HG03280 (cell line): ENCODE measurements at regions not wholly inside any gene's neighbourhood (a gene's known extent, or its start where the extent isn't known, plus 50 kb on each side); places are given as distances from the start of the nearest gene placed in this dataset.
A peak's percentile ranks its signal among the peaks of the same experiment; 100 is the strongest.

ENCODE experiments used
- ATAC-seq: cut with Tn5 transposase; IDR thresholded peaks from one replicate; pipeline ENCODE4 v1.9.1; 2021; ENCODE audit warnings: mild to moderate bottlenecking, moderate library complexity; ENCODE audit not compliant: unreplicated experiment

DNA sequence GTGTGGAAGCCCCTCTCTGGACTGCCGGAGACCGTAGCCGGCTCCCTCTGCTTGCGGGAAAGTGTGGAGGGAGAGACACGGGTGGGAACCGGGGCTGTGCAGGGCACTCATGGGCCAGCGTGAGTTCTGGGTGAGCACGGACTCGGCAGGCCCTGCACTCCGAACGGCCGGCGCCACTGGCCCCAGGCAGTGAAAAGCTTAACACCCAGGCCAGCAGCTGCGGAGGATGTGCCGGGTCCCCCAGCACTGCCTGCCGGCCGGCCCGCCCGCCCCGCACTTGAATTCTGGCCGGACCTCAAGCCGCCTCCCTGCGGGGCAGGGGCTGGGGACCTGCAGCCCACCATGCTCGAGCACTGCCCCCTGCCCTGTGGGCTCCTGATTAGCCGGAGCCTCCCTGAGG, 147.0 kb downstream of the FGF9 start:
- no peak for ATAC-seq

DNA sequence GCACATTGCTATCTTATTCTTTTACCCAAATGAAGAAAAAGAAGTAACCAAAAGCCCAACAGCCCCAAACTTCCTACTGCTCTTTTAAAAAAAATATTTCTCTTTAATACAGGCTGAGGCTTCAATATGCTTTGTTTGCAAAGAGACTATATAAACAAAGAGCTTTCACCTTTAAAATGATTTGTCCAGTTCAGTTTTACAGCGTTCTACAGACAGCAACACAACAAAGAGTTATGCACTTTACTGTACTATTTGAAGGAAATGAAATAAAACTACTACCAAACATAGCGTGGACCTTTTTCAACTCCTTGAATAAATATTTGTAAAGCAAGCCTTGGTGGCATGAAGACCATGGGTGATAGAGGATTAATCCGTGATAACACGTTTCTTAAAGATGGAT, 151.2 kb downstream of the FGF9 start:
- ATAC-seq, result no peak

DNA sequence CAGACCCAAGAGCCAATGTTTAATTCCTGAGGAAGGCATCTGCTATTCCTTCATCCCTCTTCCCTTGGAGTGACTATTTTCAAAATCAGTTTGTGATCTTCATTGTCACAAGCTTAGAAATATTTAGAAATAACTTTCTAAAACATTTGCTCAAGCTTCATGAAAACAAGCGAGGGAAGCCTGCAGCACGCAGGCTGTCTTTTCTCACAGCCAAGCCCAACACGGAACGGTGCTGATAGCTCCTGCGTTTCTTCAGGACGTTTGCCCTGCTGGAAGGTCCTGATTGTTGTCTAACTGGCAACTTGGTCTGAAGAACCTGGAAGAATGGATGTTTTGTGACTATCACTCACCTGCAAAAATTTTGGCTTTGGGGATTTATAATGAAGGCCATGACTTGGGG, 152.5 kb downstream of the FGF9 start:
- no peak for ATAC-seq

DNA sequence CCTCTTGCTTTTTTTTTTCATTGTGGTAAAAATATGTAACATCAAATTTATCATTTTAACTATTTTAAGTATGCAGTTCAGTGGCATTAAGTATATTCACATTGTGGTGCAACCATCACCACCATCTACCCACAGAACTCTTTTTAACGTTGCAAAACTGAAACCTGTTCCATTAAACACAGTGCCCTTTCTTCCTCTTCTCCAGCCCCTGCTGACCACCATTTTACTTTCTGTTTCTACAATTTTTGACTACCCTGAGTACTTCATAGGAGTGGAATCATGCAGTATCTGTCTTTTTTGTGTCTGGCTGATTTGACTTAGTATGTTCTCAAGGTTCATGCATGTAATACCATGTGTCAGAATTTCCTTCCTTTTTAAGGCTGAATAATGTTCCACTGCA, 153.1 kb downstream of the FGF9 start:
- no peak for ATAC-seq

DNA sequence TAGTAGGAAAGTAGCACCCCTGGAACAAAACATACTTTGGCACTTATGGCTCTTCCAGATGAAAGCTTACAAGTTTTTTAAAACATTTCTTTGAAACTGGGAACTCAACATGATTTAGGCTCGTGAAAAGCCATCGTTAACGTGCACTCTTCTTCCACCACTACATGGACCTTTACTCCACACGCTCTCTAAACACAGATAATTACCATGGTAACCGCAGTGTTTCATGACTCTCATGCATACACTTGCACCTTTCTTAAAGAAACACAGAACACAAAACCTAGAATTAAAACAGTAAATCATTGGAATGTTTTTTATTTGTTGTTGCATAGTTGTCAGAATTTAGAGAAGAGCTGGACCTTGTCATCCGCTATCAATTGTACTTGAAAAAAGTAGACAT, 154.3 kb downstream of the FGF9 start:
- ATAC-seq, result no peak

DNA sequence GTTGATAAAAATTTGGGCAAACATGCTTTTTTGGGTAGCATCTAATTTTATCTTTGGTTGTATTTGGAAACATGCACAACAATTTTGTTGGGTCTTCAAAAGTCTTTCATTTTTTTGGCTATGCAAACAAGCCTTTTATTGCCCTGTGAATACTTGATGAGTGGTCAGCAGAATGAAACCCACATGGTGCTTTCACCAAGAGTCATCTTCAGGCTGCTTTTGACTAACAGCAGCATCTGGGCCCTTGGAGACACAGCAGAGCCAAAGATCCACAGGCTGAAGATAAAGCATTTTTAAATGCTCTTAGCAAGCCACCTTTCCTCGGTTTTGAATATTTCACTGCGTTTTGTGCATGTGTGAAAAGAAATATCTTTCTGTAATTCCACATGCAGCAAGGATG, 154.9 kb downstream of the FGF9 start:
- no peak for ATAC-seq

DNA sequence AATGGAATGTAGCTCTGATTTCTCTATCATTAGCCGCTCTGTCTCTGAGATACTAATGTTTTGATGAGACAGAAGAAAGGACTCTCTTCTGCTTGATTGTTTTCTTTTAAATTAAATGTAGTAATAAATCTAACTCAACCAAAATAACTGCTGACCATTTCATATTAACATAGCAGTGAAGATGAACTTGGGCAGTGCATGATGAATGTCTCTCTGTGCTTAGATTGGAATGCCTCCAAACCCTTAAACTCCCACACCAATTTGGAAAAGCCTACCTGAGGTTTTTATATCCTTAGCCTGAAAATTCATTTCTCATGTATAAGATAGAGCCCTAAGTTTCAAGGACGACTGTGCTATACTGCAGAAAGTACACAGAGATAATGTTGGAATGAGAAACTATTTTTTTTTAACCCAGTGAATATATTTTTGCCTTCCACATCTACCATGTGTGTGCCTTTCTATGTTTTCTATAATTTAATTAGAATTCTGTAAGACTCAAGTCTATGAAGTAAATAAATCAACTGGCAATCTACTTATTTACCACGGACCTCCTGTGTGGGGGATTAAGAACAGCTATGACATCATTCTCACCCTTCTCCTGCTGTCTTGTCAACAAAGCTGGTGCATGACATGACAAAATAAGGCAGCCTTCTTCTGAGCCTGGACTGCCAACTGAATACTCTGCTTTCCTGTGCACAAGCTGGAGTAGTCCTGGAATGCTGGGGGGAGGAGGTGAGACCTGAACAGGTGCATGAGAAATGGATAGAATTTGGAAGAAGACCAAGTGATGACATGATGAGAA, 155.5 kb downstream of the FGF9 start:
- no peak for ATAC-seq

DNA sequence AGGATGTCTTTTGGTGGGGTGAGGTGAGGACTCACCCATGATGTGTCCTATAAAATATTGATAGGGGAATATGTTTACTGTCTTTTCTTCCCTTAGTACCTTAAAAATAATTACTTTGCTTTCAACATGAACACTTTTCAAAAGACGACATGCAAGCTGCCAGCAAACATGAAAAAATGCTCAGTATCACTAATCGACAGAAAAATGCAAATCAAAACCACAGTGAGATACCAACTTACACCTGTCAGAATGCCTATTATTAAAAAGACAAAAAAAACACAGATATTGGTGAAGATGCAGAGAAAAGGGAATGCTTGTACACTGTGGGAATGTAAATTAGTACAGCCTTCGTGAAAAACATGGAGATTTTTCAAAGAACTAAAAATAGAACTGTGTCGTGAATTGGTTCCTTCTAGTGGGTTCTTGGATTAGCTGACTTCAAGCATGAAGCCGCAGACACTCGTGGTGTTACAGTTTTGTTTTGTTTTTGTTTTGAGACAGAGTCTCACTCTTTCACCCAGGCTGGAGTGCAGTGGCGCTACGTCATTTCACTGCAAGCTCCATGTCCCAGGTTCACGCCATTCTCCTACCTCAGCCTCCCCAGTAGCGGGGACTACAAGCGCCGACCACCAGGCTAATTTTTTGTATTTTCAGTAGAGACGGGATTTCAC, 160.9 kb downstream of the FGF9 start:
- ATAC-seq, result no peak

DNA sequence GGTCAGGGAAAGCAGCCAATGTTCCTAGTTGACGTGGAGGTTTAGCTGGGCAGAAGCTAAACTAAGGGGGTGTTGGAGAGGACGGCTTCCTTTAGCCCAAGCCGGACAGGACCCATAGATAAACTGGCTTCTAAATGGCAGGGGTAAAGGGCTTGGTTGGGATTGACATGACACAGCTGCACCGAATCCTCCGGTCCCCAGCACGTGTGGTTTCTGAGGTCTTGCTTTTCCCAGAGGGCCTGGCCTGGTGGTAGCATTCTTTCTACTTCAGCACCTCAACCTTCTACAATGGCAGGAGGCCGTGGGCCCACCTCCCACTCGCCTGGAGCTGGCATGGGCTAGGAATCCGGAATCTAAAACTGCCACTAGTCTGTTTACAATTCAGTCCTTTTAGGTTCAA, 163.0 kb downstream of the FGF9 start:
- no peak for ATAC-seq

DNA sequence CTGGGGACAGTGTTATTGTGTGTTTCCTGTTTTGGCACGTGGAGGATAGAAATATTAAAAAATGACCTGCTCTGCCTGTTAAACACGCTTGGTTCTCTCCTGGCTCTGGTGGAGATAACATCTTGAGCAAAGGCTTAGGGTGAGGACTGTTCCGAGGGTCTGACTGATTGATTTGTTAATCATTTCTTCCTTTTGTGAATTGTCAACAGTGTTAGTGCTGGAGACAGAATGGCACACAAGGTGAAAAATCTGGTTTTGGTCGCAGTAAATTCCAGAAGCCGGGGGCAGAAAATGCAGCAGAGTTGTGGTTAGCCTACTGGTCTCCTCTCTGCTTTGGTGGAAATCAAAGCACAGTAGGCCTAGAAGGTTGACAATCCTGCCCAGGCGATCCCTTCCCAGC, 163.6 kb downstream of the FGF9 start:
- ATAC-seq, result no peak

DNA sequence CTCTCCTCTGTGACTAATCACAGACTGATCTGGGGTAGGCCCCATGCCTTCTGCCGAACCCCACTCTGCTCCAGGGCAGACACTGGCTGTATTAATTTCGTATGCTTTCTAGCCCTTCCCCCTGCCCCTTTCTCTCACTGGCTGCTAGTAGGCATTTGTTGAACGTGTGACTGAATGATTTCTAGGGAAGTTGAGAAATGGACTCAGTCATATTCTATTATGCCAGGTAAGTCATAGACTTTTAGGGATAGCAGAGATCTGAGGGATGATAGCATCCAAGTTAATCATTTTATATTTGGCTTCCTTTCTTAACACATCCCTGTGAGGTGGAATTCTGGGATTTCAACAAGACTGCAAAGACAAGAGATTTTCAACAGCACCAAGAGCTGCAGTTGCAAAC, 166.4 kb downstream of the FGF9 start:
- ATAC-seq, result no peak

DNA sequence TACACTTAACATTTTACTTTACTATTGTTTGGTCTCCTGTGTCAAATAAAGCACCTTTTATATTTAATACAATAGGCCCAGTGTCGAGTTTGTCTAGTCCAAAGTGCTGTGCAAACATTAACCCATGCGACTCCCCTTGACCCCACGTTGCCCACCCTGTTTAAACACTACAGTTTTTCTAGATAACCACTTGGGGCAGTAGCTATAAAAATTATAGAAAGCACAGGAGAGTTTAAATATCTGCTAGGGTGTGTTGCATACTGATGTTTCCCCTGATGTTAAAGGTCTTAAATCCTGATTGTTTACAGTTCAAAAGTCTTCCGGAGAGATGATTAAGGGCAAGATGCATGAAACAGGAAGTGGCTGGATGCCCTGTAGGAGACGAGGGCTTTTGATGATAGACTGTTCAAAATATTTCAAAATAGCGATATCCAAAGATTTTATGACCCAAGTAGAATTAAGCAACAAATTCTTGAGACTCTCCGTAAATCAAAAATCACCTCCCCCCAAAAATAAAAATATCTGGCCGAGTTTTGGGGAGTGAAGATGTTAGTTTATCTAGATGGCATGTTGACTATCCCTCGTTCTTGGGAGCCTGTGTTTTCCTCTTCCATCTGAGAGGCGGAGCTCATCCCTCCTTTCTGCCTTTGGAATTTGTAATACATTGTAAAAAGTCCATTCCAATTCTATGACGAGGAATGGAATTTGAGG, 167.1 kb downstream of the FGF9 start:
- no peak for ATAC-seq

DNA sequence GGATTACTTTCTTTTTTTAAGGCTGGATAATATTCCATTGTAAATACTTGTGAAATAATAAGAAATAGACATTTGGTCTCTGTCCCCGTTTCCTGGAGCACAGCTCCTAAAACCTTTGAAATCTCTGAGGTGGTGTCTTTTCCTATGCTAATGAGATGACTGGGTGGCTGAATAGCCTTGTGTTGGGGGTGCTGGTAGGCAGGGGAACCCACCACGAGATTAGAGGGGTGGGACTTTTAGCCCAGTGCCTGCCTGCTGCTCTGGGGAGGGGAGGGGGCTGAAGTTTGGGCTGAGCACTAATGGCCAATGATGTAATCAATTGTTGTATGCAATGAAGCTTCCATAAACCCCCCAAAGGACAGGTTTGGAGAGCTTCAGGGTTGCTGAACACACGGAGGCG, 175.7 kb downstream of the FGF9 start:
- no peak for ATAC-seq

DNA sequence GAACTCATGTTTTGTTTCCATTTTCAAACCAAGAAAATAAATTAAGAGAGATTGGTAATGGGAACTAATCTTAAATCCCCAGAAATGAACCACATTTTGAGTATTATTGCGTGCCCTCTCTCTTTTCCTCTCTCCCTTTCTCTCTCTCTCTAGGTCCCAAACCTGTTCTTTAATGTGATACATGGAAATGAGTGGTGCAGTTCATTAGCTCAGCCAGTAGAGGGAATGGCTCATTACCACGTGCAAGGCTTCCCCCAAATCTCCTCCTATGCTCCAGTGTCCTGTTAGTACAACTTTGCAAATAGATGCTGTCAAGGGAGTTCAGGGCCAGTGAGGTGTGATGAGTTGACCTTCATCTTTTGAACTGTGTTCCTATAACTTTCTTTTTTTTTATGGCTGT, 178.4 kb downstream of the FGF9 start:
- peak; percentile 86 for ATAC-seq

DNA sequence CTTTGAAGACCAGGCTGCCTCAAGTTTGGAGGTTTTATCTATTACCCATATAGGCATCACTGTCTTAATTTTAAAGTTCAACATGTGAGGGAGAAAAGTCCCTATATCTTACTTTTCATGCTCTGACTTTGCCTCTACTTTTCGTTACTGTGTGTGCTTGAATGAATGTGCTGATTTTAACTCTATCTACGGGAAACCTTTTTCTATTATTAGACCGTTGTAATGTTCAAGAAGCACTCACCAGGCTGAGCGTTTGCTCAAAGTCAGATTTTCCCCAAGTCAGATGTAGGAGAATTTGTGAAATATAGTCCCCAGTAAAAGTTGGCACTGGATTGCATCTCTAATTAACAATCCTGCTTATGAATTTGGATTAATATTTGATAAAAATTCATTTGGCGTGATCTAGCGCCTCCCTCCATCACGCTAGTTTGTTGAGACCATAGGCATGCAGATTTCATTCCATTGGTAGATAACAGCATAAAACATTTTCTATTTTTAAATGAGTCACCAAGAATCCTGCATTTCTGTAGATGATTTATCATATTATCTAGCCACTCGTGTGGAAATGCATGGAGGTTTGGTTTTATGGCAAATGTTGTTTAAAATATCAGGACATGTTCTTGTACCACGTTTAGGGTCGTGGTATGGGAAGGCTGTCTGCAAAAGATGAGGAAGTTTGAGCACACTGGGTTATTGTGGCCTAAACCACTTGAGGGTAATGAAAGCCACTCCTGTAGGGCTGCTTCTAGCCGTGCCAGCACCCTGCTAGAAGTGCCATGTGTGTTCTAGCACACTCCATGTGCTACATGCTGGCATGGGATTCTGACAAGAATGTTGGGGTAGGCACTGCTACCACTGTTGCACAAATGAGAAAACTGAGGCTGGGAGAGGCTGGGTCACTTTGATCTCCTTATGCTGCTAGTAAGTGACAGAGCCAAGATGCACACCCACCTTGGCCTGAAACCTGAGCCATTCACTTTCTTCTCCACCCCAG, 179.4 kb downstream of the FGF9 start:
- no peak for ATAC-seq

DNA sequence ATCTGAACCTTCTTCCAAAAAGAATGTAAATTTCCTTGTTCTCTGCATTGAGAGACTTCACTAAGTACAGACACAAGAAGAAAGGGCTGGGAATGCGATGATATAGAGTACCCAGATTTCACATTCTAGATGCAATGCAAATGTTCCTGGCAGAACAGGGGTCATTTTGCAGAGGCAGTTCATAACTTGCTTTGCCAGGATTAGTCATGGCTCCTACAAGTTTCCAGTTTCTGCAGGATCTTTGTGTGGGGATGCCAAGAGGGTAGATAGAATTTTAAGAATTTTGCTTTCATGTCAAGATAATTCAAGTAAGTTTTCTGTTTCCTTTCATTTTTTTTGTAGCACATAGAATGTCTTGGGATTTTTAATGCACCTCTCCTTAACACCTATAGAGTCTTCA, 181.2 kb downstream of the FGF9 start:
- ATAC-seq, result no peak

DNA sequence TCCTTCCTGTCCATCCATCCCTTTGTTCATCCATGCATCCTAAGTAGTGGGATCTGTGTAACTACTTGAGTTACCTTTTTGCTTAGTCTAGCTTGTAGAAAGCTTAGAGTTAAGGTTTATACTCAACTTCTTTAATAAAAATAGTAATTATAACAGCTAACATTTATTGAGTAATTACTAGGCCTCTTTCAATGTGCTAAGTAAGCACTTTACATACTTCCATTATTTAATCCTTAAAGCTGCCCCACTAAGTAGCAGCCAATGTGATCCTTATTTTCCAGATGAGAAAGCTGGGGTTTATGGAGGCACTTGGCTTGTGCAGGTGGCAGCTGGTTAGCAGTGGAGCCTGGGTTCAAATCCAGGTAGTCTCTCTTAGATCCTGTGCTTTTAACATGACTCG, 182.9 kb downstream of the FGF9 start:
- no peak for ATAC-seq

DNA sequence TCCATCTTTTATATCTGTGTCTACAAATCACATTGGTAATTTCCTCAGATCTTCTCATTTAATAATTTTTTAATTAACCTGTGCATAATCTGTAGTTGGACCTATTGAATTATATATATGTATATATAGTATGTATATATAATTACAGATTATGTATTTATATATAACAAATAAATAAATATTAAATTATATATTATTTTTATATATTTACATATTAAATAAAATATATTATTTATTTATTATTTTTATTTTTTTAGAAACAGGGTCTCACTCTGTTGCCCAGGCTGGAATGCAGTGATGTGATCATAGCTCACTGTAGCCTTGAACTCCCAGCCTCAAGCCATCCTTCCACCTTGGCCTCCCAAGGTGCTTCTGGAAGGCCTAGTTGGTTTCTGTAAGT, 197.9 kb downstream of the FGF9 start:
- ATAC-seq, result no peak

DNA sequence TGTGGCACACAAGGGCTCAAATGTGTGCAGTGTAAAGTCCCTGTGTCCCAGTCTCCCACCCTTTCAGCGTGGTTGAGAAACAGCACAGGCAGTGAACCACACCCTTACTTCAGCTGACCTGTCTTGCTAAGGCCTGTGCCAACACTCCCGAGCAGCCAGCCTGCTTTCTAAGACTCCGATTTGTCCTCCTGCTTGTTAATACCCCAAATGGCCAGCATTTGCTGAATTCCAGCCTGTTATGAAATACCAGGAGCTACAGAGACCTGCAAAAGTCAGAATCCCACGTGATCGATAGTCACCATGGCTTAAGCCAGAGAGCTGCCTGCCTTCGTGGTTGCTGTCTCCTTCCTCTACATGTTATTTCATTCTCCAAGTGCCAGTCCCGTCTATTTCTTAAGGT, 200.5 kb downstream of the FGF9 start:
- no peak for ATAC-seq

DNA sequence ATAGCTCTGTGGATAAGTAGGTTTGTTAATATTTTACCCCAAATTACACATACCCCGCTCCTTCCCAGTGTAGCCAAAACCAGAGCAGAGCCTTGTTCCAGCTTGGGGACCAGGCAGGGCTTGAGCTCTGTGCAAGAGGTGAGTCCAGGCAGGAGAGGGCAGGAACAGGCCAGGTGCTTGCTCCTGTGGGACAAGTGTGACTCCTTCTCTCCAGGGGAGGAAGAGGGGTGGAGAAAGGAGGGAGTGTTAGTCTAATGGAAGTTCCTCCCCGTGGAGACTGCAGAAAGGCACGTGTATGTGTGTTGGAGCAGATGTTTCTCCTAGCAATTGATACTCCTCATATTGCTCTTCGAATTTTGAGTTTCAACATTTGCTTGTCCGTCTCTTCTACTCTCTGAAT, 201.0 kb downstream of the FGF9 start:
- no peak for ATAC-seq

DNA sequence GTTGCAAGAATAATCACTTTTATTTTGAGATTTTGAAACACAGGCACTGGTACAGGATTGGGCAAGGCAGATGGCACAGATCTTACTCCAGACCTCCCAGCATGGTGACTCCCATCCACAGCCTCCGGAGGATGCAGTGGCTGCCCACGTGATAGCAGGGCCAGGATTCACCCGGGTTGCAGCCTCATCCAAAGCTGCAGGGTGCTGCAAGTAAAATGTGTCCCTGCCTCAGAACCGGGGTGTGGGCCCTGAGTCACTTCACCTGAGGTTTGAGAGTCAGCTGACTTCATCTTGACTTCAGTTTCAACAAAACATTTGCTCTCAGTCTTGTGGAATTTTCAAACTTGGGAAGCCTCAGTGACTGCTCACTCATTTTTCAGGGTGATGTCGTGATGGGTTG, 201.9 kb downstream of the FGF9 start:
- ATAC-seq, result no peak
